Natural killer cell (primary cell): ENCODE measurements at regions not wholly inside any gene's neighbourhood (a gene's known extent, or its start where the extent isn't known, plus 50 kb on each side); places are given as distances from the start of the nearest gene placed in this dataset.

ENCODE experiments used
- ATAC-seq, 3 donors: fragments of 150-1000 bp in 2 of 3; fragments of 200-7000 bp in 1 of 3; cut with Tn5 transposase; 1 replicate in 1 of 3; 2 replicates in 2 of 3; pipeline ENCODE4 v1.10.0; 2021; ENCODE audit warnings: mild to moderate bottlenecking in 2 of 3, moderate library complexity in 2 of 3
- DNase-seq, 2 donors: peaks; one replicate each; pipeline versions ENCODE4 v3.0.0 to v3.0.0-alpha.2; 2013 to 2021; ENCODE audit warnings: mixed read lengths in 1 of 2
- H3K27ac ChIP-seq: one replicate; pipeline ENCODE4 v1.5.1; 2013; ENCODE audit warnings: mild to moderate bottlenecking, low read length
- H3K27me3 ChIP-seq: one replicate; pipeline ENCODE4 v1.6.1; 2013; ENCODE audit warnings: low read length; ENCODE audit not compliant: control insufficient read depth, insufficient read depth
- H3K36me3 ChIP-seq: one replicate; pipeline ENCODE4 v1.6.1; 2013; ENCODE audit warnings: low read length; ENCODE audit not compliant: control insufficient read depth, insufficient read depth
- H3K4me1 ChIP-seq: one replicate; pipeline ENCODE4 v1.6.1; 2013; ENCODE audit warnings: low read length; ENCODE audit not compliant: control insufficient read depth, insufficient read depth
- H3K4me3 ChIP-seq: one replicate; pipeline ENCODE4 v1.5.1; 2013; ENCODE audit warnings: low read length
- H3K9me3 ChIP-seq: one replicate; pipeline ENCODE4 v1.6.1; 2013; ENCODE audit warnings: low read length; ENCODE audit not compliant: control insufficient read depth, insufficient read depth
- H3K27ac Mint-ChIP-seq, 2 donors: one replicate each; pipeline ENCODE4 v1.8.0; 2022; ENCODE audit warnings: mild to moderate bottlenecking in 2 of 2, mixed read lengths in 2 of 2, moderate library complexity in 1 of 2
- H3K27me3 Mint-ChIP-seq, 2 donors: one replicate each; pipeline ENCODE4 v1.8.0; 2022; ENCODE audit warnings: low read depth in 2 of 2, mixed read lengths in 2 of 2
- H3K36me3 Mint-ChIP-seq: one replicate; pipeline ENCODE4 v1.8.0; 2022; ENCODE audit warnings: mixed read lengths
- H3K4me1 Mint-ChIP-seq, 2 donors: one replicate each; pipeline ENCODE4 v1.8.0; 2022; ENCODE audit warnings: mixed read lengths in 2 of 2
- H3K4me3 Mint-ChIP-seq: one replicate; pipeline ENCODE4 v1.8.0; 2022; ENCODE audit warnings: mild to moderate bottlenecking, moderate library complexity, mixed read lengths
- H3K9me3 Mint-ChIP-seq, 2 donors: one replicate each; pipeline ENCODE4 v1.8.0; 2022; ENCODE audit warnings: mixed read lengths in 2 of 2
- CTCF ChIP-seq: fragments of 200-600 bp; IDR thresholded peaks from one replicate; pipeline ENCODE4 v1.8.0; 2022; ENCODE audit warnings: antibody characterized with exemption
- WGBS: methylation state at CpG from one replicate; pipeline ENCODE4 v1.1.7; 2013; ENCODE audit warnings: missing lambda C conversion rate; ENCODE audit not compliant: insufficient coverage; 5-methylcytosine and 5-hydroxymethylcytosine counted together
- intact Hi-C: fragments of 100-400 bp; cut with micrococcal nuclease; formaldehyde crosslinking; loops from one replicate; pipeline ENCODE4 v1.14.2; 2022

GRCh38 chr2:56465491-56465890 lies 281.7 kb downstream of the CCDC85A start:
- Histone ChIP-seq H3K4me1 (no peaks in the 10 kb centered on the region), H3K36me3 (no peaks in the 10 kb centered on the region), H3K4me3 (no peak overlapping the region), H3K27ac (no peak overlapping the region), H3K9me3 (peaks cover 8% of the 10 kb centered on the region), H3K27me3 (no peaks in the 10 kb centered on the region)
- Mint-ChIP-seq H3K27me3 (no peaks in the 10 kb centered on the region), H3K4me1 (no peaks in the 10 kb centered on the region), H3K9me3 (peaks cover 4 to 5% of the 10 kb centered on the region in 2 donors), H3K36me3 (no peaks in the 10 kb centered on the region), H3K27ac (no peak overlapping the region), H3K4me3 (no peak overlapping the region)
- no peak for TF ChIP-seq CTCF
- intact Hi-C loops = no loop called here
- no peak for ATAC-seq
- no peak for DNase-seq

GRCh38 chr2:56473524-56473923 lies 289.7 kb downstream of the CCDC85A start:
- no peak for TF ChIP-seq CTCF
- no peaks in the 10 kb centered on the region for H3K4me1 Mint-ChIP-seq
- intact Hi-C loops = no loop called here

GRCh38 chr2:56474412-56475158 lies 290.8 kb downstream of the CCDC85A start:
- no peak overlapping the region for H3K4me3 Mint-ChIP-seq
- Histone ChIP-seq H3K4me1 (no peaks in the 10 kb centered on the region), H3K4me3 (no peak overlapping the region), H3K9me3 (peaks cover 4% of the 10 kb centered on the region), H3K36me3 (no peaks in the 10 kb centered on the region), H3K27me3 (no peaks in the 10 kb centered on the region), H3K27ac (no peak overlapping the region)
- no peaks in the 10 kb centered on the region for H3K27me3 Mint-ChIP-seq
- no peak for TF ChIP-seq CTCF
- intact Hi-C loops = no loop called here
- peaks cover 3 to 17% of the 10 kb centered on the region in 2 donors for H3K9me3 Mint-ChIP-seq
- peaks cover 8% of the 10 kb centered on the region for H3K36me3 Mint-ChIP-seq
- DNase-seq = no peak
- no peak overlapping the region for H3K27ac Mint-ChIP-seq
- no peaks in the 10 kb centered on the region for H3K4me1 Mint-ChIP-seq
- WGBS = 44% methylated on average over 2 of the region's 4 CpGs
- no peak for ATAC-seq

More at GRCh38 chr2:56473524-56473923, 289.7 kb downstream of the CCDC85A start:
- peaks cover 8% of the 10 kb centered on the region for H3K36me3 Mint-ChIP-seq
- Histone ChIP-seq H3K27ac (no peak overlapping the region), H3K36me3 (no peaks in the 10 kb centered on the region), H3K27me3 (no peaks in the 10 kb centered on the region), H3K9me3 (peaks cover 4% of the 10 kb centered on the region), H3K4me1 (no peaks in the 10 kb centered on the region), H3K4me3 (no peak overlapping the region)
- H3K27ac Mint-ChIP-seq = no peak overlapping the region
- H3K4me3 Mint-ChIP-seq = no peak overlapping the region
- H3K27me3 Mint-ChIP-seq = no peaks in the 10 kb centered on the region
- ATAC-seq (no peak), DNase-seq (no peak)
- peaks cover 3 to 14% of the 10 kb centered on the region in 2 donors for H3K9me3 Mint-ChIP-seq

GRCh38 chr2:56475191-56475590 lies 291.4 kb downstream of the CCDC85A start:
- intact Hi-C loops = no loop called here
- DNase-seq (no peak), ATAC-seq (no peak)
- H3K9me3 Mint-ChIP-seq = peaks cover 3 to 17% of the 10 kb centered on the region in 2 donors
- H3K27ac Mint-ChIP-seq = no peak overlapping the region
- H3K36me3 ChIP-seq = no peaks in the 10 kb centered on the region
- no peak overlapping the region for H3K4me3 ChIP-seq
- peaks cover 8% of the 10 kb centered on the region for H3K36me3 Mint-ChIP-seq
- no peak for TF ChIP-seq CTCF
- 90% methylated on average over 1 of the region's 2 CpGs for WGBS
- H3K27me3 ChIP-seq = no peaks in the 10 kb centered on the region
- H3K4me1 Mint-ChIP-seq = no peaks in the 10 kb centered on the region
- no peak overlapping the region for H3K4me3 Mint-ChIP-seq
- H3K9me3 ChIP-seq = peaks cover 6% of the 10 kb centered on the region
- no peaks in the 10 kb centered on the region for H3K4me1 ChIP-seq
- no peak overlapping the region for H3K27ac ChIP-seq
- no peaks in the 10 kb centered on the region for H3K27me3 Mint-ChIP-seq
